Upper lobe of left lung (tissue), 4 donors: ENCODE measurements at regions not wholly inside any gene's neighbourhood (a gene's known extent, or its start where the extent isn't known, plus 50 kb on each side); places are given as distances from the start of the nearest gene placed in this dataset.

Source experiments
- CTCF ChIP-seq, 6 experiments: fragments of 450-650 bp in 4 of 6; fragments of 200-600 bp in 2 of 6; sonication (generic) in 2 of 6; IDR thresholded peaks; one replicate each; pipeline ENCODE4 v1.5.1; 2016 to 2019; ENCODE audit warnings: antibody characterized with exemption in 6 of 6
- POLR2AphosphoS5 ChIP-seq, 2 donors: sonication (generic); formaldehyde crosslinking; IDR thresholded peaks; one replicate each; pipeline ENCODE4 v1.5.1; 2017; ENCODE audit warnings: antibody characterized with exemption in 2 of 2

- TF ChIP-seq CTCF (IDR thresholded peaks at IDR 0.05) (no peak), POLR2AphosphoS5 (IDR thresholded peaks at IDR 0.05) (no peak)
Measured at GRCh38 chr18:52200921-52201663, 138.9 kb upstream of the DCC start.
